Kidney epithelial cell (primary cell): ENCODE measurements at regions not wholly inside any gene's neighbourhood (a gene's known extent, or its start where the extent isn't known, plus 50 kb on each side); places are given as distances from the start of the nearest gene placed in this dataset.
"Not testable (repeated sequence)": the region's sequence is repeated elsewhere in the genome, so short reads cannot be mapped to it uniquely, and the experiment has no call there.

ENCODE experiments used
- DNase-seq: peaks from one replicate; pipeline ENCODE4 v3.0.0-alpha.2; 2010; ENCODE audit warnings: low read depth
- H3K27me3 ChIP-seq: 2 replicates; pipeline ENCODE4 v1.6.0; 2011; ENCODE audit warnings: low read length; ENCODE audit not compliant: control insufficient read depth, insufficient read depth
- H3K36me3 ChIP-seq: 2 replicates; pipeline ENCODE4 v1.5.1; 2011; ENCODE audit warnings: low read length; ENCODE audit not compliant: control insufficient read depth, insufficient read depth
- H3K4me3 ChIP-seq: 2 replicates; pipeline ENCODE4 v1.5.1; 2011; ENCODE audit warnings: low read depth, mild to moderate bottlenecking, control low read depth, low read length
- CTCF ChIP-seq: IDR thresholded peaks from 2 replicates; pipeline ENCODE4 v1.5.1; 2011; ENCODE audit warnings: mild to moderate bottlenecking, moderate library complexity, low read length, control low read depth, inconsistent platforms; ENCODE audit not compliant: insufficient read depth, poor library complexity, severe bottlenecking

DNA sequence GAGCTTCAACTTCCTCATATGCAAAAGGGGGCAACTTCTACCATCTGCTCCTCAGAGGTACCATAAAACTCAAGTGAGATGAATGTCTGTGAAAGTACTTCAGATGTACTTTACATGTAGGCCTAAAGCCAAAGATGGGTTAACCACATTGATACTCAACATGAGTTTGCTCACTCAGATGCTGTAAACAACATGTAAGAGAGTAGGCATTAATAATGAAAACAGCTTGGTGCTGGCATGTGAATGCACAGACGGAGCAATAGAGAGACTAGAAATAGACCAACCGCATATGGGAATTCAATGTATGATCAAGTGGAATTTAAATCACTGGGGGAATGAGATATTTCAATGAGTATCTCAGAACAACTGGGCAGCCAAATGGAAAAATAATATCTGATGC, 143.8 kb upstream of the CDYL start:
- no peak overlapping the region for H3K4me3 ChIP-seq
- no peaks in the 10 kb centered on the region for H3K36me3 ChIP-seq
- H3K27me3 ChIP-seq, result no peaks in the 10 kb centered on the region
- TF ChIP-seq CTCF, result no peak
- DNase-seq, result no peak

DNA sequence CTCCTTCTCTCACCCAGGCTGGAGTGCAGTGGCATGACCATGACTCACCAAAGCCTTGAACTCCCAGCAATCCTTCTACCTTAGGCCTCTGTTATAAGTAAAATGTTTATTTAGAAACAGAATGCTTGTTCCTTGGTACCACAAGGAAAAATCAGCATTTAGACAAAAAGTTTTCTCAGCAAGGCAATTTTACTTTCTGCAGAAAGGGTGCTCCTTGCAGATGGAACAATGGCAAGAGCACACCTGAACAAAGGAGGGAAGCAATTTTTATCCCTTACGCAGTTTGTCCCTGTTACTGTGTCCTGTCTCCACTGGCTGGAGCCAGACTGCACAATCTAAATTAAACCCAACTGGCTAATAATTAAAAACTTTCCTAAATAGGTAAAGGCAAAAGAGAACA, 146.4 kb upstream of the CDYL start:
- not testable (repeated sequence) for H3K27me3 ChIP-seq, H3K4me3 ChIP-seq, H3K36me3 ChIP-seq, DNase-seq

DNA sequence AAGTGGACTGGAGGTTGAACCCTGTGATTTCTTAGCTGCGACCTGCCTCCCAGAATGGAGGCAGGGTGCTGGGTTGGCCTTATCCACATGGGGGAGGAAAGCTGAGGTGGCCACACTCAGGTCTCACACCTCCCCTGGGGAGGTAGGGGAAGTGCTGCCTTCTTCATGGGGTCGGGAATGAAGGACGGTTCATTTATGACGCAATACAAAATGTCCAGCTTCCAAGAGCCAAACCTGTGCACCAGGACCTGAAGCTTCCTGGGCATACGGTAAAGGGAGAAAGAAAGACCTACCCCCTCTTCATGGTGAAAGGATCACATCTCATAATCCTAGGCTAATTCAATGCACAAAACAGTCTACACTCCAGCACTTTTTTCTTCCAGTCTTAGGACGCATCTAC, 150.6 kb upstream of the CDYL start:
- no peak for DNase-seq
- no peaks in the 10 kb centered on the region for H3K36me3 ChIP-seq
- no peak overlapping the region for H3K4me3 ChIP-seq
- TF ChIP-seq CTCF, result no peak
- no peaks in the 10 kb centered on the region for H3K27me3 ChIP-seq

- H3K36me3 ChIP-seq, result no peaks in the 10 kb centered on the region
- TF ChIP-seq CTCF, result no peak
- no peaks in the 10 kb centered on the region for H3K27me3 ChIP-seq
- no peak for DNase-seq
- no peak overlapping the region for H3K4me3 ChIP-seq
Observed at GRCh38 chr6:4624726-4625125, 151.5 kb upstream of the CDYL start.

- H3K36me3 ChIP-seq, result no peaks in the 10 kb centered on the region
- no peaks in the 10 kb centered on the region for H3K27me3 ChIP-seq
- no peak for TF ChIP-seq CTCF
- DNase-seq, result no peak
- no peak overlapping the region for H3K4me3 ChIP-seq
Observed at GRCh38 chr6:4620284-4621151, 155.7 kb upstream of the CDYL start.

GRCh38 chr6:4616311-4616710, 159.9 kb upstream of the CDYL start:
- peaks cover 4% of the 10 kb centered on the region for H3K27me3 ChIP-seq
- no peak for DNase-seq
- no peaks in the 10 kb centered on the region for H3K36me3 ChIP-seq
- TF ChIP-seq CTCF, result no peak
- no peak overlapping the region for H3K4me3 ChIP-seq
